ENCODE measurements at regions not wholly inside any gene's neighbourhood (a gene's known extent, or its start where the extent isn't known, plus 50 kb on each side); places are given as distances from the start of the nearest gene placed in this dataset.

- TF ChIP-seq PBX2 (CRISPR knock-in tag; IDR thresholded peaks at IDR 0.05; ENCODE audit: low read depth) = no peak
- TF ChIP-seq PBX2 (tag; conservative IDR thresholded peaks at IDR 0.05; ENCODE audit: low read depth) = no peak
These were observed 58.0 kb upstream of the BOD1L2 start (continued) for GRCh38 chr18:57088883-57089282.

GRCh38 chr18:57089702-57090101, 57.2 kb upstream of the BOD1L2 start:
- ATAC-seq (no peak), FAIRE-seq (no peak), DNase-seq (ENCODE audit: extremely low read depth in 1 of 4, low spot score in 3 of 4) (no peak)
- no peaks in the 10 kb centered on the region for H4K20me1 ChIP-seq (replicated peaks; ENCODE audit: control insufficient read depth, insufficient read depth, low read length)
- H3K4me2 ChIP-seq (ENCODE audit: insufficient read depth, low read length) = no peak overlapping the region
- no peaks in the 10 kb centered on the region for H3K9me3 ChIP-seq (replicated peaks; ENCODE audit: control insufficient read depth, insufficient read depth, low read depth, low read length)
- H3K9me1 ChIP-seq (ENCODE audit: control insufficient read depth, insufficient read depth, low read length) = peaks cover 2% of the 10 kb centered on the region
- H3K79me2 ChIP-seq (ENCODE audit: control insufficient read depth, insufficient read depth, low read length) = no peaks in the 10 kb centered on the region
- H3K27me3 ChIP-seq (ENCODE audit: control insufficient read depth in 2 of 2, insufficient read depth in 2 of 2, low read length in 2 of 2) = peaks cover 0 to under 1% of the 10 kb centered on the region in 2 experiments; a peak in 1 of 5 replicates
- no peak overlapping the region for H2AFZ ChIP-seq (ENCODE audit: low read depth, low read length)
- H3K9ac ChIP-seq (ENCODE audit: insufficient read depth in 1 of 2, low read depth in 2 of 2, low read length in 2 of 2) = no peak overlapping the region
- intact Hi-C loops (cut with micrococcal nuclease) = no loop called here
- no peaks in the 10 kb centered on the region for H3K36me3 ChIP-seq (ENCODE audit: control insufficient read depth, insufficient read depth, low read length)
- ChIA-PET POLR2A (no interaction called here), CTCF (ENCODE audit: low intra/inter-chr PET ratio) (no interaction called here)
- no peak for TF ChIP-seq FOXK2 (conservative IDR thresholded peaks at IDR 0.05 in 1 of 2, IDR thresholded peaks at IDR 0.05 in 1 of 2; ENCODE audit: low read depth in 2 of 2)
- no peak for TF ChIP-seq DPF2 (IDR thresholded peaks at IDR 0.05)
- no peak for TF ChIP-seq E2F1 (CRISPR knock-in tag; IDR thresholded peaks at IDR 0.05)
- TF ChIP-seq TBP (optimal IDR thresholded peaks at IDR 0.05; ENCODE audit: low read depth, low read length) = no peak
- TF ChIP-seq ZNF785 (CRISPR knock-in tag; IDR thresholded peaks at IDR 0.05) = no peak
- TF ChIP-seq GTF2B (IDR thresholded peaks at IDR 0.05; ENCODE audit: extremely low read depth, insufficient read length) = no peak
- TF ChIP-seq ZNF316 (IDR thresholded peaks at IDR 0.05) = no peak
- no peak for TF ChIP-seq ZFPM2 (CRISPR knock-in tag; IDR thresholded peaks at IDR 0.05)
- TF ChIP-seq FUS (optimal IDR thresholded peaks at IDR 0.05; ENCODE audit: low read depth, low read length) = no peak
- no peak for TF ChIP-seq ZNF12 (CRISPR knock-in tag; IDR thresholded peaks at IDR 0.05)
- TF ChIP-seq MIER1 (IDR thresholded peaks at IDR 0.05; ENCODE audit: low read depth) = no peak
- TF ChIP-seq ATF3 (IDR thresholded peaks at IDR 0.05) = no peak
- TF ChIP-seq ATF3 (CRISPR knock-in tag; conservative IDR thresholded peaks at IDR 0.05) = no peak
- no peak for TF ChIP-seq FOSL1 (tag; conservative IDR thresholded peaks at IDR 0.05)
- WGBS (ENCODE audit: insufficient coverage, low coverage, missing lambda C conversion rate) = 0% methylated on average over 5 of the region's 6 CpGs
- BruUV-seq (replicated peaks) = no TSS peak
- in situ Hi-C loops (cut with MboI) = no loop called here
- no peak overlapping the region for H3K27ac ChIP-seq (ENCODE audit: extremely low read depth, low read depth, low read length)
- no peak overlapping the region for H3K4me3 ChIP-seq
- no peaks in the 10 kb centered on the region for H3K4me1 ChIP-seq (replicated peaks in 1 of 2; ENCODE audit: control insufficient read depth in 2 of 2, insufficient read depth in 2 of 2, low read length in 2 of 2)
